Glutamatergic neuron (in vitro differentiated cells): ENCODE measurements at regions not wholly inside any gene's neighbourhood (a gene's known extent, or its start where the extent isn't known, plus 50 kb on each side); places are given as distances from the start of the nearest gene placed in this dataset.

Experiments
- DNase-seq: peaks from one replicate; pipeline ENCODE4 v3.0.0; 2022
- H3K27ac Mint-ChIP-seq: one replicate; pipeline ENCODE4 v1.8.0; 2020; ENCODE audit warnings: mild to moderate bottlenecking, mixed read lengths, inconsistent platforms; ENCODE audit not compliant: unreplicated experiment
- H3K27me3 Mint-ChIP-seq: one replicate; pipeline ENCODE4 v1.8.0; 2020; ENCODE audit warnings: mild to moderate bottlenecking, moderate library complexity, mixed read lengths, inconsistent platforms; ENCODE audit not compliant: unreplicated experiment
- H3K36me3 Mint-ChIP-seq: one replicate; pipeline ENCODE4 v1.8.0; 2020; ENCODE audit warnings: mild to moderate bottlenecking, mixed read lengths, inconsistent platforms; ENCODE audit not compliant: unreplicated experiment
- H3K4me1 Mint-ChIP-seq: one replicate; pipeline ENCODE4 v1.8.0; 2020; ENCODE audit warnings: mild to moderate bottlenecking, low read depth, mixed read lengths, inconsistent platforms; ENCODE audit not compliant: unreplicated experiment
- H3K4me3 Mint-ChIP-seq: one replicate; pipeline ENCODE4 v1.8.0; 2020; ENCODE audit warnings: mild to moderate bottlenecking, mixed read lengths, inconsistent platforms; ENCODE audit not compliant: unreplicated experiment
- H3K9me3 Mint-ChIP-seq: one replicate; pipeline ENCODE4 v1.8.0; 2020; ENCODE audit warnings: mild to moderate bottlenecking, moderate library complexity, mixed read lengths, inconsistent platforms; ENCODE audit not compliant: unreplicated experiment
- TF ChIP-seq, protein P1 (sequence below): fragments of 200-600 bp; sonication (generic); IDR thresholded peaks from one replicate; pipeline ENCODE4 v1.5.0; 2021; ENCODE audit not compliant: partially characterized antibody, unreplicated experiment

DNA sequence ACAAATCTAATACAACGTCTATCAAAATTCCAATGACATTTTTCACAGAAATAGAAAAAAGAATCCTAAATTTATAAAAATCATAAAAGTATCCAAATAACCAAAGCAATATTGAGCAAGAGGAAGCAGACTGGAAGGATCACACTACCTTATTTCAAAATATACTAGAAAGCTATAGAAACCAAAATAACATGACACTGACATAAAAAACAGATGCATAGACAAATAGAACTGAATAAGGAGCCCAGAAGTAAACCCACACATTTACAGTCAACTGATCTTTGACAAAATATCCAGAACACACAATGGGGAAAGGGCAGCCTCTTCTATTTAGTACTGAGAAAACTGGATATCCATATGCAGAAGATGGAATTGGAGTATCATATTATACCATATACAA is 217.5 kb downstream of the MACC1 start:
- H3K36me3 Mint-ChIP-seq = no peaks in the 10 kb centered on the region
- TF ChIP-seq, protein P1, sequence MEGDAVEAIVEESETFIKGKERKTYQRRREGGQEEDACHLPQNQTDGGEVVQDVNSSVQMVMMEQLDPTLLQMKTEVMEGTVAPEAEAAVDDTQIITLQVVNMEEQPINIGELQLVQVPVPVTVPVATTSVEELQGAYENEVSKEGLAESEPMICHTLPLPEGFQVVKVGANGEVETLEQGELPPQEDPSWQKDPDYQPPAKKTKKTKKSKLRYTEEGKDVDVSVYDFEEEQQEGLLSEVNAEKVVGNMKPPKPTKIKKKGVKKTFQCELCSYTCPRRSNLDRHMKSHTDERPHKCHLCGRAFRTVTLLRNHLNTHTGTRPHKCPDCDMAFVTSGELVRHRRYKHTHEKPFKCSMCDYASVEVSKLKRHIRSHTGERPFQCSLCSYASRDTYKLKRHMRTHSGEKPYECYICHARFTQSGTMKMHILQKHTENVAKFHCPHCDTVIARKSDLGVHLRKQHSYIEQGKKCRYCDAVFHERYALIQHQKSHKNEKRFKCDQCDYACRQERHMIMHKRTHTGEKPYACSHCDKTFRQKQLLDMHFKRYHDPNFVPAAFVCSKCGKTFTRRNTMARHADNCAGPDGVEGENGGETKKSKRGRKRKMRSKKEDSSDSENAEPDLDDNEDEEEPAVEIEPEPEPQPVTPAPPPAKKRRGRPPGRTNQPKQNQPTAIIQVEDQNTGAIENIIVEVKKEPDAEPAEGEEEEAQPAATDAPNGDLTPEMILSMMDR = no peak
- H3K4me3 Mint-ChIP-seq = no peak overlapping the region
- no peaks in the 10 kb centered on the region for H3K27me3 Mint-ChIP-seq
- DNase-seq = no peak
- H3K27ac Mint-ChIP-seq = no peak overlapping the region
- H3K9me3 Mint-ChIP-seq = no peaks in the 10 kb centered on the region
- H3K4me1 Mint-ChIP-seq = no peaks in the 10 kb centered on the region

- Mint-ChIP-seq H3K9me3 (no peaks in the 10 kb centered on the region), H3K4me1 (no peaks in the 10 kb centered on the region), H3K36me3 (no peaks in the 10 kb centered on the region), H3K27ac (no peak overlapping the region), H3K27me3 (no peaks in the 10 kb centered on the region), H3K4me3 (no peak overlapping the region)
- no peak for DNase-seq
- TF ChIP-seq, protein P1 = no peak
Observed at GRCh38 chr7:19991936-19992335, 218.5 kb upstream of the TMEM196 start.

DNA sequence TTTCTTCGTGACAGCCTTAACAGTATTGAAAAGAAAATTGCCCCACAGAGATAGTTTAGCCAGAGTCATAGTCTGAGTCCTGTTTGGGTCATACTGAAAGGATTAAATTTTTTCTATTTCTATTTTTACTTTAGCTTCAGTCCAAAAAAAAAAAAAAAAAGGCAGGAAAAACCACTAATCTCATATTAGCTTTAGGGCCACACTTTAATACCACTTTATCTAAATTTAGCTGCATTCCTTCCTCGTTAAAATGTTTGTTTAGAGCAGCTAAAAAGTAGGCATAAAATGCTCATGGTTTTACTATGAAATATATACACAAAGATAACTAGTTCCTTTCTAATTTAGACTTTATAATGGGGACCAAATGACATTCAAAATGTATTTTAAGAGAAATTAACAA is 216.5 kb upstream of the TMEM196 start:
- no peaks in the 10 kb centered on the region for H3K9me3 Mint-ChIP-seq
- H3K27ac Mint-ChIP-seq = no peak overlapping the region
- no peak for DNase-seq
- H3K4me3 Mint-ChIP-seq = no peak overlapping the region
- TF ChIP-seq, protein P1 = no peak
- H3K4me1 Mint-ChIP-seq = no peaks in the 10 kb centered on the region
- no peaks in the 10 kb centered on the region for H3K27me3 Mint-ChIP-seq
- no peaks in the 10 kb centered on the region for H3K36me3 Mint-ChIP-seq

GRCh38 chr7:19988860-19989259 is 215.4 kb upstream of the TMEM196 start:
- no peak overlapping the region for H3K27ac Mint-ChIP-seq
- H3K4me1 Mint-ChIP-seq = no peaks in the 10 kb centered on the region
- TF ChIP-seq, protein P1 = no peak

DNA sequence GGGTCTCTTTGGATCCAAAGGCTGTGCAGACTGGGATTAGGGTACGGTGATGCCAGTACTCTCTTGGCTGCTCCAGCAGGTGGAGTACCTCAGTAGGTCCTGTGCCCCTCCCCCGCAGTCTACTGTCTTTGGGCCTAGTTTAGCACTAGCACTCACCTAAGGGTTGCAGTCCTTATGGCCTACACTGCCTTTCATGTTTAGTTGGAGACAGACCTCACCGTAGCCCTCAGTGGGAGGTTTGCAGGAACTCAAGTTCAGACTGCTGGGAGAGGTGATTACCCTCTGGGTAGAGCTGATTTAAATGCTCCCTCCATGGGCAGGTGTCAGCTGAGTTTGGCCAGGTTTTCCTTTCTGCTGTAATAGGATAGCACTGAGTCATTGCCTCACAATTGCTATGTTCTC is 210.8 kb upstream of the TMEM196 start:
- no peak overlapping the region for H3K4me3 Mint-ChIP-seq
- H3K9me3 Mint-ChIP-seq = no peaks in the 10 kb centered on the region
- H3K27ac Mint-ChIP-seq = no peak overlapping the region
- H3K36me3 Mint-ChIP-seq = no peaks in the 10 kb centered on the region
- no peaks in the 10 kb centered on the region for H3K27me3 Mint-ChIP-seq
- H3K4me1 Mint-ChIP-seq = no peaks in the 10 kb centered on the region
- TF ChIP-seq, protein P1 = no peak
- DNase-seq = no peak

More at GRCh38 chr7:19988860-19989259, 215.4 kb upstream of the TMEM196 start:
- Mint-ChIP-seq H3K4me3 (no peak overlapping the region), H3K36me3 (no peaks in the 10 kb centered on the region), H3K9me3 (no peaks in the 10 kb centered on the region), H3K27me3 (no peaks in the 10 kb centered on the region)
- no peak for DNase-seq
